Right forelimb (tissue), 1 donor: ENCODE measurements at regions not wholly inside any gene's neighbourhood (a gene's known extent, or its start where the extent isn't known, plus 50 kb on each side); places are given as distances from the start of the nearest gene placed in this dataset.

Experiments used
- DNase-seq: peaks from one replicate; pipeline ENCODE4 v3.0.0-alpha.2; 2018

- no peak for DNase-seq
These were observed 282.6 kb upstream of the NDST4 start for GRCh38 chr4:115396034-115396433.

- DNase-seq, result no peak
These were observed 263.4 kb upstream of the NDST4 start for GRCh38 chr4:115376866-115377265.

- no peak for DNase-seq
These were observed 261.2 kb upstream of the NDST4 start for GRCh38 chr4:115374621-115375020.

- DNase-seq, result no peak
These were observed 257.1 kb upstream of the NDST4 start for GRCh38 chr4:115370490-115370889.

- DNase-seq, result no peak
These were observed 256.6 kb upstream of the NDST4 start for GRCh38 chr4:115370012-115370411.

GRCh38 chr4:115366390-115366789 lies 253.0 kb upstream of the NDST4 start:
- no peak for DNase-seq

- DNase-seq, result no peak
These were observed 251.8 kb upstream of the NDST4 start for GRCh38 chr4:115365185-115365584.

GRCh38 chr4:115361781-115362180 lies 248.4 kb upstream of the NDST4 start:
- DNase-seq, result no peak

GRCh38 chr4:115360431-115360830 lies 247.0 kb upstream of the NDST4 start:
- DNase-seq, result no peak

GRCh38 chr4:115357776-115358175 lies 244.4 kb upstream of the NDST4 start:
- no peak for DNase-seq

GRCh38 chr4:115356176-115356575 lies 242.8 kb upstream of the NDST4 start:
- DNase-seq, result no peak

- no peak for DNase-seq
These were observed 241.9 kb upstream of the NDST4 start for GRCh38 chr4:115355329-115355728.

GRCh38 chr4:115353370-115353769 lies 239.9 kb upstream of the NDST4 start:
- DNase-seq, result no peak

GRCh38 chr4:115343171-115343570 lies 229.8 kb upstream of the NDST4 start:
- DNase-seq, result no peak

- DNase-seq, result no peak
These were observed 221.5 kb upstream of the NDST4 start for GRCh38 chr4:115334736-115335411.

- DNase-seq, result no peak
These were observed 218.7 kb upstream of the NDST4 start for GRCh38 chr4:115332078-115332477.

GRCh38 chr4:115331241-115331640 lies 217.8 kb upstream of the NDST4 start:
- no peak for DNase-seq

GRCh38 chr4:115325836-115326235 lies 212.4 kb upstream of the NDST4 start:
- DNase-seq, result no peak

- DNase-seq, result no peak
These were observed 209.8 kb upstream of the NDST4 start for GRCh38 chr4:115323106-115323707.

GRCh38 chr4:115315182-115315581 lies 201.8 kb upstream of the NDST4 start:
- no peak for DNase-seq

GRCh38 chr4:115310641-115311040 lies 197.2 kb upstream of the NDST4 start:
- DNase-seq, result no peak

- DNase-seq, result no peak
These were observed 181.3 kb upstream of the NDST4 start for GRCh38 chr4:115294717-115295116.

GRCh38 chr4:115293093-115293462 lies 179.7 kb upstream of the NDST4 start:
- DNase-seq, result no peak

GRCh38 chr4:115292320-115293092 lies 179.1 kb upstream of the NDST4 start:
- no peak for DNase-seq
